Heart left ventricle (tissue), 16 donors: ENCODE measurements at regions not wholly inside any gene's neighbourhood (a gene's known extent, or its start where the extent isn't known, plus 50 kb on each side); places are given as distances from the start of the nearest gene placed in this dataset.

ENCODE experiments used
- ATAC-seq, 4 donors: fragments of 200-7000 bp; cut with Tn5 transposase; one replicate each; pipeline ENCODE4 v1.9.1; 2020 to 2022; ENCODE audit warnings: moderate library complexity in 4 of 4, mild to moderate bottlenecking in 3 of 4, moderate number of reproducible peaks in 1 of 4
- DNase-seq, 5 donors: peaks; one replicate each; pipeline ENCODE4 v3.0.0-alpha.2; 2020
- H3K27ac ChIP-seq, 12 donors: fragments of 200-600 bp; sonication (generic) in 4 of 12; one replicate each; pipeline versions ENCODE4 v1.5.0 to v1.8.0; 2016 to 2022; ENCODE audit warnings: mild to moderate bottlenecking in 2 of 12
- H3K27me3 ChIP-seq, 9 donors: fragments of 200-600 bp; sonication (generic) in 2 of 9; one replicate each; pipeline versions ENCODE4 v1.5.1 to v1.8.0; 2016 to 2022; ENCODE audit warnings: mild to moderate bottlenecking in 3 of 9
- H3K36me3 ChIP-seq, 9 donors: fragments of 200-600 bp; sonication (generic) in 2 of 9; one replicate each; pipeline versions ENCODE4 v1.5.0 to v1.8.0; 2018 to 2022; ENCODE audit warnings: mild to moderate bottlenecking in 2 of 9
- H3K4me1 ChIP-seq, 12 donors: fragments of 200-600 bp; sonication (generic) in 4 of 12; one replicate each; pipeline versions ENCODE4 v1.5.0 to v1.8.0; 2016 to 2022; ENCODE audit warnings: mild to moderate bottlenecking in 3 of 12
- H3K4me3 ChIP-seq, 12 donors: fragments of 200-600 bp; sonication (generic) in 4 of 12; one replicate each; pipeline versions ENCODE4 v1.5.0 to v1.8.0; 2017 to 2022; ENCODE audit warnings: mild to moderate bottlenecking in 9 of 12, moderate library complexity in 4 of 12
- H3K9me3 ChIP-seq, 12 donors: fragments of 200-600 bp; sonication (generic) in 4 of 12; one replicate each; pipeline versions ENCODE4 v1.5.0 to v1.8.0; 2016 to 2022; ENCODE audit warnings: mild to moderate bottlenecking in 1 of 12
- POLR2A ChIP-seq, 2 donors: fragments of 450-650 bp; IDR thresholded peaks; one replicate each; pipeline ENCODE4 v1.6.1; 2017; ENCODE audit warnings: antibody characterized with exemption in 2 of 2, mild to moderate bottlenecking in 2 of 2, moderate library complexity in 2 of 2
- WGBS, 4 donors: extraction: QIAGEN DNeasy Blood & Tissue Kit in 2 of 4; methylation state at CpG; one replicate each; pipeline versions ENCODE4 v1.1.5 to v1.1.7; 2013 to 2018; 5-methylcytosine and 5-hydroxymethylcytosine counted together
- intact Hi-C, 10 donors: fragments of 100-400 bp; cut with DNase I; formaldehyde crosslinking; loops; one replicate each; pipeline versions ENCODE4 v1.11.1 to v1.14.2; 2022
- TF ChIP-seq, protein P1 (sequence below), 12 donors: fragments of 200-600 bp; sonication (generic) in 4 of 12; IDR thresholded peaks; one replicate each; pipeline versions ENCODE4 v1.5.0 to v1.8.0; 2018 to 2022; ENCODE audit warnings: antibody characterized with exemption in 12 of 12, mild to moderate bottlenecking in 5 of 12
- donor health status: ischemic (EF 13 %, LVEDD 7.1; RV severe dilation, severe dysfunction).
- donor health status: healthy with polysubstance abuse.
- donor health status: DM: no; HTN: yes; CAD: no.
- donor health status: DM: no; HTN: no; CAD: no.
- donor health status: ischemic (EF 25% LVEDD 6.9; RV normal size, moderate dysfunction).
- donor health status: ischemic (EF 25% LVEDD 5.7; RV mildly dilated, moderate dysfunction).
- donor health status: healthy.
- donor health status: DM: yes; HTN: yes; CAD: no.
- donor health status: ischemic (EF 35%, LVEDD 5.7; RV mildly dilated, moderate dysfunction).
- donor health status: nonischemic (EF 11% LVEDD 7.7; RV severe dilation, severe dysfunction).
- donor health status: DM: yes; HTN: yes; CAD: no.
- donor health status: PGD.
- donor health status: ischemic (EF 29% LVEDD 5.4; RV normal size, mild dysfunction).
- donor health status: nonischemic (EF 23%, LVEDD 6.1; RV moderate dilation, normal function).

DNA sequence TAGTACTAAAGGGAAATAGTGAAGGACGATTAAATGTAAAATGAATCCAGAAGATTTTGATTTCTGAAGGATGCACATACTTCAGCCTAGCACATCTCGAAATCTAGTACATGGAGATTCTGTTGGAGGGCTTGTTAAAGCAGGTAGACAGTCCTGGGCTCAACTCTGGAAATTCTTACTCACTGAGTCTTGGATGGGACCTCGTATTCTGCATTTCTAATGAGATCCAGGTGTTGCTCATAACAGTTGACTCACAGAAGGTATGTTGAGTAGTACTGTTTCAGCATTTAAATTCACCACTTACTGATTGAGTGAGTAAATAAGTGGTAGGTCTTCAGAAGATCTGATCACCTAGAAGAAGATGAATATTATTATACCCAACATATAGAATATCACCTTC, 623.4 kb upstream of the SGO1 start:
- intact Hi-C loops, result no loop called here
- H3K4me3 ChIP-seq, result no peak overlapping the region
- no peaks in the 10 kb centered on the region for H3K4me1 ChIP-seq
- H3K9me3 ChIP-seq, result peaks cover 0 to 10% (median 0%) of the 10 kb centered on the region in 12 donors
- 75 to 82% (median 77%) methylated on average over 3 of the region's 3 CpGs for WGBS, 4 donors
- no peak overlapping the region for H3K27ac ChIP-seq
- H3K27me3 ChIP-seq, result no peaks in the 10 kb centered on the region
- no peaks in the 10 kb centered on the region for H3K36me3 ChIP-seq
- no peak for TF ChIP-seq POLR2A (IDR thresholded peaks at IDR 0.05)
- TF ChIP-seq, protein P1, sequence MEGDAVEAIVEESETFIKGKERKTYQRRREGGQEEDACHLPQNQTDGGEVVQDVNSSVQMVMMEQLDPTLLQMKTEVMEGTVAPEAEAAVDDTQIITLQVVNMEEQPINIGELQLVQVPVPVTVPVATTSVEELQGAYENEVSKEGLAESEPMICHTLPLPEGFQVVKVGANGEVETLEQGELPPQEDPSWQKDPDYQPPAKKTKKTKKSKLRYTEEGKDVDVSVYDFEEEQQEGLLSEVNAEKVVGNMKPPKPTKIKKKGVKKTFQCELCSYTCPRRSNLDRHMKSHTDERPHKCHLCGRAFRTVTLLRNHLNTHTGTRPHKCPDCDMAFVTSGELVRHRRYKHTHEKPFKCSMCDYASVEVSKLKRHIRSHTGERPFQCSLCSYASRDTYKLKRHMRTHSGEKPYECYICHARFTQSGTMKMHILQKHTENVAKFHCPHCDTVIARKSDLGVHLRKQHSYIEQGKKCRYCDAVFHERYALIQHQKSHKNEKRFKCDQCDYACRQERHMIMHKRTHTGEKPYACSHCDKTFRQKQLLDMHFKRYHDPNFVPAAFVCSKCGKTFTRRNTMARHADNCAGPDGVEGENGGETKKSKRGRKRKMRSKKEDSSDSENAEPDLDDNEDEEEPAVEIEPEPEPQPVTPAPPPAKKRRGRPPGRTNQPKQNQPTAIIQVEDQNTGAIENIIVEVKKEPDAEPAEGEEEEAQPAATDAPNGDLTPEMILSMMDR (IDR thresholded peaks at IDR 0.05), result no peak
- DNase-seq (no peak), ATAC-seq (no peak)

DNA sequence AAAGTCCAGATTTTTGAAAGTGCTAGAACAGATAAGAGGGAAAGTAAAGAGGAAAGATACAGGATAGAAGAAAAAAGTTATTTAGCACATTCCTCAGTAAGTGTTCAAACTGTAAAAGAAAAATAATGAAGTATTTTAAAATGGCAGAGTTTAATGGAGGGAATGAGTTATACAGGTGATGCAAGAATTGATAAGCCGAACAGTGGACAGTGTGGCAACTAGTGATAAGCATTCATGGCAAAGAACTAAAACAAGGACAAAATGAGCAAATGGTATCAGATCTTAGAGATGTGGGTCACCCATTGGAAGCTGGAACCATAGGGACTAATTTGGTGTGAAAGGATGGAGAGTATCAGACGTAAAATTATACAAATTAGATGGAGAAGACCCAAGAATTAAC, 622.9 kb upstream of the SGO1 start:
- no peak overlapping the region for H3K27ac ChIP-seq
- DNase-seq (no peak), ATAC-seq (no peak)
- WGBS, 4 donors, result 87 to 99% (median 92%) methylated on average over 2 of the region's 2 CpGs
- no peak overlapping the region for H3K4me3 ChIP-seq
- H3K36me3 ChIP-seq, result no peaks in the 10 kb centered on the region
- no peaks in the 10 kb centered on the region for H3K27me3 ChIP-seq
- intact Hi-C loops, result no loop called here
- H3K4me1 ChIP-seq, result no peaks in the 10 kb centered on the region
- H3K9me3 ChIP-seq, result peaks cover 0 to 10% (median 1%) of the 10 kb centered on the region in 12 donors
- TF ChIP-seq POLR2A (IDR thresholded peaks at IDR 0.05), result no peak
- TF ChIP-seq, protein P1 (IDR thresholded peaks at IDR 0.05), result no peak

DNA sequence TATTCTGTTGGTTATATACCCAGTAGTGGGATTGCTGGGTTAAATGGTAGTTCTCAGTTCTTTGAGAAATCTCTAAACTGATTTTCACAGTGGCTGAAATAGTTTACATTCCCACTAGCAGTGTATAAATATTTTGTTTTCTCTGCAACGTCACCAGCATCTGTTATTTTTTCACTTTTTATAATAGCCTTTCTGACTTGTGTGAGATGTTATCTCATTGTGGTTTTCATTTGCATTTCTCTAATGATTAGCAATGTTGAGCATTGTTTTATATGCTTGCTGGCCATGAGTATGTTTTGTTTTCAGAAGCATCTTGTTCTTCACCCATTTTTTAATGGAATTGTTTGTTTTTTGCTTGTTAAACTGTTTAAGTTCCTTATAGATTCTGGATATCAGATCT, 612.7 kb upstream of the SGO1 start:
- Histone ChIP-seq H3K4me3 (no peak overlapping the region), H3K4me1 (no peaks in the 10 kb centered on the region), H3K27me3 (no peaks in the 10 kb centered on the region), H3K9me3 (peaks cover 0 to 21% (median 9%) of the 10 kb centered on the region in 12 donors), H3K27ac (no peak overlapping the region), H3K36me3 (no peaks in the 10 kb centered on the region)
- intact Hi-C loops, result no loop called here
- DNase-seq (no peak), ATAC-seq (no peak)
- 50 to 74% (median 60%) methylated on average over 1 of the region's 1 CpG for WGBS, 4 donors
- TF ChIP-seq POLR2A (IDR thresholded peaks at IDR 0.05), result no peak
- TF ChIP-seq, protein P1 (IDR thresholded peaks at IDR 0.05), result no peak

DNA sequence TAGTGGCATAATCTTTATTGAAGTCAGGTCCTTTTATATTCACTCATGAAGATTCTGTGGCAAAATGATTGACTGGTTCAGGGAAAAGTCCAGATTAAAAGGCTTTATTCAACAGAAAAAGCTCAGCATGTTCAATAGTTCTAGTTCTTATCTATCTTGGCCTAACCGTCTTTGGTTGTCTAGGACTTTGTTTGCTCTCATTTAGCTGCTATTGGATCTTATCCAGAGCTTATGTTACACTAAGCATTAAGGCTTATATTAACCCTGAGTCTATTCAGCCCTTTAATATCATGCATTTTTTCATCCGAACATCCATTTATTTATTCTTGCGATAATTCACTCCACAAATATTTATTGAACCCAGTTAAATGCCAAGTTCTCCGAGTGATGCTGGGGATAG, 601.0 kb upstream of the SGO1 start:
- intact Hi-C loops, result no loop called here
- Histone ChIP-seq H3K27ac (no peak overlapping the region), H3K36me3 (no peaks in the 10 kb centered on the region), H3K4me1 (no peaks in the 10 kb centered on the region), H3K9me3 (peaks cover 0 to 36% (median 2%) of the 10 kb centered on the region in 12 donors), H3K4me3 (no peak overlapping the region), H3K27me3 (no peaks in the 10 kb centered on the region)
- ATAC-seq, result no peak
- DNase-seq, result no peak
- 75 to 83% (median 82%) methylated on average over 4 of the region's 4 CpGs for WGBS, 4 donors
- TF ChIP-seq, protein P1 (IDR thresholded peaks at IDR 0.05), result no peak
- no peak for TF ChIP-seq POLR2A (IDR thresholded peaks at IDR 0.05)
